Nephron progenitor cell (in vitro differentiated cells): ENCODE measurements at regions not wholly inside any gene's neighbourhood (a gene's known extent, or its start where the extent isn't known, plus 50 kb on each side); places are given as distances from the start of the nearest gene placed in this dataset.

Source experiments
- DNase-seq: peaks from one replicate; pipeline ENCODE4 v3.0.0; 2021
- H3K27ac Mint-ChIP-seq: 2 replicates; pipeline ENCODE4 v1.8.0; 2021; ENCODE audit warnings: mild to moderate bottlenecking, moderate library complexity, mixed read lengths
- H3K27me3 Mint-ChIP-seq: 2 replicates; pipeline ENCODE4 v1.8.0; 2021; ENCODE audit warnings: mild to moderate bottlenecking, low read depth, mixed read lengths; ENCODE audit not compliant: poor library complexity
- H3K36me3 Mint-ChIP-seq: 2 replicates; pipeline ENCODE4 v1.8.0; 2021; ENCODE audit warnings: low read depth, mixed read lengths
- H3K4me1 Mint-ChIP-seq: 2 replicates; pipeline ENCODE4 v1.8.0; 2021; ENCODE audit warnings: mixed read lengths
- H3K4me3 Mint-ChIP-seq: 2 replicates; pipeline ENCODE4 v1.8.0; 2021; ENCODE audit warnings: mild to moderate bottlenecking, moderate library complexity, mixed read lengths
- H3K9me3 Mint-ChIP-seq: 2 replicates; pipeline ENCODE4 v1.8.0; 2021; ENCODE audit warnings: mild to moderate bottlenecking, moderate library complexity, mixed read lengths
- TF ChIP-seq, protein P1 (sequence below): fragments of 200-600 bp; sonication (generic); IDR thresholded peaks from 2 replicates; pipeline ENCODE4 v1.5.0; 2021; ENCODE audit warnings: antibody characterized with exemption

DNA sequence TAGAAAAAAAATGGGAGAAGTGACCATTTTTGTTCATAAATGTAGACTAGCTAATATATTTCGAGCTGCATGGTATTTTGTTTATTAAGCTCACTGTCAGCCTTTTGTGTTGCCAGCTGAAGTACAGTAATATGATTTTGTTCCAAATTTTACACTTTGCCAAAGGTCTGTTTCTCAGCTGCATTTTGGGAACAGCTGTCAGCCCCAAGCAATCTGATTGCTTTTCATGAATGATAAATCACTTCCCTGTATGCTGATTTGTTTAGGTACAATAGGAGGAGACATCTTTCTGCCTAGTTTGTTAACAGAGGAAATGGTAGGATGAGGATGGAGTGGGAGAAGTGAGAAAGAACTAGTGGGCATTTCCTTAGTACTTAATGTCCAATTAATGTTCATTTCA, 79.3 kb downstream of the NABP1 start:
- H3K4me1 Mint-ChIP-seq, result peaks cover 6% of the 10 kb centered on the region
- TF ChIP-seq, protein P1, sequence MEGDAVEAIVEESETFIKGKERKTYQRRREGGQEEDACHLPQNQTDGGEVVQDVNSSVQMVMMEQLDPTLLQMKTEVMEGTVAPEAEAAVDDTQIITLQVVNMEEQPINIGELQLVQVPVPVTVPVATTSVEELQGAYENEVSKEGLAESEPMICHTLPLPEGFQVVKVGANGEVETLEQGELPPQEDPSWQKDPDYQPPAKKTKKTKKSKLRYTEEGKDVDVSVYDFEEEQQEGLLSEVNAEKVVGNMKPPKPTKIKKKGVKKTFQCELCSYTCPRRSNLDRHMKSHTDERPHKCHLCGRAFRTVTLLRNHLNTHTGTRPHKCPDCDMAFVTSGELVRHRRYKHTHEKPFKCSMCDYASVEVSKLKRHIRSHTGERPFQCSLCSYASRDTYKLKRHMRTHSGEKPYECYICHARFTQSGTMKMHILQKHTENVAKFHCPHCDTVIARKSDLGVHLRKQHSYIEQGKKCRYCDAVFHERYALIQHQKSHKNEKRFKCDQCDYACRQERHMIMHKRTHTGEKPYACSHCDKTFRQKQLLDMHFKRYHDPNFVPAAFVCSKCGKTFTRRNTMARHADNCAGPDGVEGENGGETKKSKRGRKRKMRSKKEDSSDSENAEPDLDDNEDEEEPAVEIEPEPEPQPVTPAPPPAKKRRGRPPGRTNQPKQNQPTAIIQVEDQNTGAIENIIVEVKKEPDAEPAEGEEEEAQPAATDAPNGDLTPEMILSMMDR, result no peak
- H3K27me3 Mint-ChIP-seq, result no peaks in the 10 kb centered on the region
- no peak overlapping the region for H3K4me3 Mint-ChIP-seq
- H3K9me3 Mint-ChIP-seq, result peaks cover 4% of the 10 kb centered on the region
- no peak for DNase-seq
- H3K36me3 Mint-ChIP-seq, result no peaks in the 10 kb centered on the region
- H3K27ac Mint-ChIP-seq, result no peak overlapping the region

DNA sequence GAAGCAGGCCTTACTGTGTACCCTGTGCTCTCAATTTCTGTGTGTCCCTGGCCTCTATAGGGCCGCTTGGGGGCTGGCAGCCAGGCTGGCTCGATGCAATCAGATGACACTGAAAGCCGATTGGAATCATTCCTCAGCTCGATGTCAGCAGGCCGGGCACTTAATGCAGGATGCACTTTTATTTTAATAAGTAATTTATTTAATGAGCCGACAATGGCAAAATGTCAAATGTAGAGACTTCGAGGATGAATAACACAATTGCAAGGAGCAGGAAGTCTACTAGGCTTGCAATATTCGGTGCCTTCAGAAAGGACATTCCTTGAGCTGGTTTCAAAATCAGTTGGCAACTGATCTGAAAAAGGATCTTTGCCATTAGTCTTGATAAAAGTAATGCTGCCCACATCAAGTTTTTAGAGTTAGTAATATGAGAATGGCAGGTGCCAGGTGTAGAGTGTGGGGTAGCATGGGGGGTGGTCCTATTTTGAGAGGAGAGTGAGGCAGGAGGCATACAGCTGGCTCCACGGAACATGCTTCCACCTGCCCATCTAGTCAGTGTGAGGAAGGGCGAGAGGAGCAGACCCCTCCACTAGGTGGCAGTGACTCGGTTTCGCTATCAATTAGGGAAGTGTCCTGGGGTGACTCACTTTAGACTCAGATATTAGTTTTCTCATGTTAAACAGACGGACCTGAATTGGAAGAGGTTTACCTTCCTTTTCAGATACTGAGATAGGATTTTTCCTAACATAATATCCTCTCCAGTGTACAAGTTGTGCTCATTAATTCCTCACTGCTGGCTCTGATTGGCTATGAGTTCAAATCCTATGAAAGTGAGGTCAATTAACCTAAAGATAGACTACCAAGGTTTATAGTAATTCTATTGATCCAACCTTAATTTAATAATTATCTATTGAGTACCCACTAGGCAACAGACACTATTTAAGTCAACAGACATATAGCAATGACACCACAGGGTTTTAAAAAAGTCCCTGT, 80.9 kb downstream of the NABP1 start:
- H3K9me3 Mint-ChIP-seq, result peaks cover 8% of the 10 kb centered on the region
- peaks cover 4% of the 10 kb centered on the region for H3K36me3 Mint-ChIP-seq
- no peaks in the 10 kb centered on the region for H3K27me3 Mint-ChIP-seq
- H3K4me1 Mint-ChIP-seq, result peaks cover 6% of the 10 kb centered on the region
- no peak overlapping the region for H3K27ac Mint-ChIP-seq
- DNase-seq, result peak; percentile 27
- TF ChIP-seq, protein P1, result peak; percentile 47
- H3K4me3 Mint-ChIP-seq, result no peak overlapping the region

DNA sequence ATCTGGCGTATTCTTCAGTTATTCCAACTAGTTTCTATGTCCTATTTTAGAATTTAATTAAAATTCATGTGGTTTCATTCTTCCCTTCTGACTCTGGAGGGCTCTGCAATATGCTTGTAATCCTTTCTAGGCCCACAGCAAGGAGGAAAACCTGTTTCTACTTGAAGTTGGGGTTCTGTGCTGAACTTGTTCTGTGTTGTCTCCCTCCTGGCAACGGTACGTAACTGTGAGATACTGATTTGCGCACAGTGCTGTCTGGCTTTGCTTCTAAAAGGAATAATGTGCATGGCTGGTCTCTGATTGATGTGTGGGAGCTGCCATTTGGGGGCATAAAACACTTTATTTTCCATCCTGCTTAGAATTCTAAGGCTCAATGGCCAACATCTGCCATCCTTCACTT, 81.7 kb downstream of the NABP1 start:
- Mint-ChIP-seq H3K27ac (no peak overlapping the region), H3K4me3 (no peak overlapping the region), H3K9me3 (peaks cover 8% of the 10 kb centered on the region), H3K27me3 (no peaks in the 10 kb centered on the region), H3K4me1 (peaks cover 6% of the 10 kb centered on the region), H3K36me3 (peaks cover 4% of the 10 kb centered on the region)
- DNase-seq, result no peak
- TF ChIP-seq, protein P1, result no peak

DNA sequence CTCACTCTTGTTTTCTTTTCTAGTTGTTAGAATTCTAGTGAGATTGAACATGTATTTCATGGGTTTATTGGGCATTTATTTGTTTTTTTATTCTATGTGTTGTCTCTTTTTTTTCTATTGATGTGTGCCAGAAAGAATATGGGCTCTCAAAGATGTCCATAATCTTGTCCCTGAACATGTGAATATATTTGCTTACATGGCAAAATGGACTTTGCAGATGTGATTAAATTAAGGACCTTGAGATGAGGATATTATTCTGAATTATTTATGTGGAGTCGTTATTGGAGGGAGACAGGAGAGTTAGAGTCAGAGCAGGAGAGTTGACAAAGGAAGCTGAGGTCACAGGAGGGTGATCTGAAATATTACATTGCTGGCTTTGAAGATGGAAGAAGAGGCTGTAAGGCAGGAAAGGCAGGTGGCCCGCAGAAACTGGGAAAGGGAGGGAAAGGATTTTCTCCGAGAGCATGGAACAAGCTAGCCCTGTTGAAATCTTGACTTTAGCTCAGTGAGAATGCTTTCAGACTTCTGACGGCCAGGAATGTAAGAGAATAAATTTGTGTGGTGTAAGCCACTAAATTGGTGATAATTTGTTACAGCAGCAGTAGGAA, 82.8 kb downstream of the NABP1 start:
- Mint-ChIP-seq H3K4me1 (peaks cover 6% of the 10 kb centered on the region), H3K9me3 (peaks cover 11% of the 10 kb centered on the region), H3K4me3 (no peak overlapping the region), H3K36me3 (peaks cover 4% of the 10 kb centered on the region), H3K27ac (peak overlapping the region; percentile 2), H3K27me3 (no peaks in the 10 kb centered on the region)
- DNase-seq, result no peak
- TF ChIP-seq, protein P1, result no peak

DNA sequence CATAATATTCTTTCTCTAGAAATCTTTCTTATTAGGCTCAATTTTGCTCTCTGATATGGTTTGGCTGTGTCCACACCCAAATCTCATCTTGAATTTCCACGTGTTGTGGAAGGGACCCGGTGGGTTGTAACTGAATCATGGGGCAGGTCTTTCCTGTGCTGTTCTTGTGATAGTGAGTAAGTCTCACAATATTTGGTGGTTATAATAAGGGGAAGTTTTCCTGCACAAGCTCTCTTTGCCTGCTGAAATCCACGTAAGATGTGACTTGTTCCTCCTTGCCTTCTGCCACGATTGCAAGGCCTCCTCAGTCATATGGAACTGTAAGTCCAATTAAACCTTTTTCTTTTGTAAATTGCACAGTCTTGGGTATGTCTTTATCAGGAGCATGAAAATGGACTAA, 73.8 kb downstream of the CAVIN2 start:
- Mint-ChIP-seq H3K27ac (no peak overlapping the region), H3K9me3 (peaks cover 12% of the 10 kb centered on the region), H3K36me3 (no peaks in the 10 kb centered on the region), H3K4me1 (no peaks in the 10 kb centered on the region), H3K27me3 (peaks cover 2% of the 10 kb centered on the region), H3K4me3 (no peak overlapping the region)
- TF ChIP-seq, protein P1, result no peak
- DNase-seq, result no peak
